H4 (cell line): ENCODE measurements at regions not wholly inside any gene's neighbourhood (a gene's known extent, or its start where the extent isn't known, plus 50 kb on each side); places are given as distances from the start of the nearest gene placed in this dataset.

Experiments used
- DNase-seq: peaks from one replicate; pipeline ENCODE4 v3.0.0-alpha.2; 2015; ENCODE audit warnings: low spot score

DNA sequence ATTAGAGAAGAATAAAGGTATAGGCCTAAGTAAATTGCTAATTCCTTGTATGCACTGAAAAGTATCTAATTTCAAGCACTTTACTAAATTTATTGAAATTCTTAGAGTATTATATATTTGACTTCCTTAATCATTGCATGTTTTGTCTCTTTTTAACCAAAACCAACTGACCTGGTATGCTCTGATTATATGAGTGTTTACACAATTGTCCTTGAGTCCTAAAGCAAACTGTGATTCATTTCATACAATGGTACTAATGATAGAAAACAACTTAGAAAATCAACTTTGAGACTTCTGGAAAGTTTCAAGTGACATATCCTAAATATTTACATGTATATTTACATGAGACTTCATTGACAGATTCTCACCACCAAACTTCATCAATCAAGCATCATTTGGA lies 1177.1 kb downstream of the ADGRL3 start:
- no peak for DNase-seq

- DNase-seq: no peak
Measured at GRCh38 chr4:62366939-62367338, 1166.8 kb downstream of the ADGRL3 start.

DNA sequence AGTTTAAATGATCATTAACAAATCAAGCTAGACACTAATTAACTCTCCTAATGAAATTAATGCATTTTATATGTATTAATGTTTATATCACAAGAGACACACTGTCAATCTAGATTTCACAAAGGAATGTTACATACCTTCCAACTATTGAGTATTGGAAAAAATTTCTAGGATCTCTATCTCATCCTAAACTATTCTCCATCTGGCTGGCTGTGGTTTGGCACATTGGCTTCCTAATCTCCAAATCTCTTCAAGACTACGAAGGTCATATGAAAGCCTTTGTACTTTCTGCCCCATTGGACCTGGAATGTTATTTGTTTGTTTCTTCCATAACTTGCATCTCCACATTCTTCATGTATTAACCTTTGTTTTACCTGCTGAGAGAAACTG lies 1160.0 kb downstream of the ADGRL3 start:
- DNase-seq: no peak

GRCh38 chr4:62359441-62360155 lies 1159.5 kb downstream of the ADGRL3 start:
- no peak for DNase-seq

GRCh38 chr4:62344915-62345314 lies 1144.8 kb downstream of the ADGRL3 start:
- DNase-seq: no peak

GRCh38 chr4:62344474-62344873 lies 1144.3 kb downstream of the ADGRL3 start:
- no peak for DNase-seq

GRCh38 chr4:62342346-62342745 lies 1142.2 kb downstream of the ADGRL3 start:
- DNase-seq: no peak

DNA sequence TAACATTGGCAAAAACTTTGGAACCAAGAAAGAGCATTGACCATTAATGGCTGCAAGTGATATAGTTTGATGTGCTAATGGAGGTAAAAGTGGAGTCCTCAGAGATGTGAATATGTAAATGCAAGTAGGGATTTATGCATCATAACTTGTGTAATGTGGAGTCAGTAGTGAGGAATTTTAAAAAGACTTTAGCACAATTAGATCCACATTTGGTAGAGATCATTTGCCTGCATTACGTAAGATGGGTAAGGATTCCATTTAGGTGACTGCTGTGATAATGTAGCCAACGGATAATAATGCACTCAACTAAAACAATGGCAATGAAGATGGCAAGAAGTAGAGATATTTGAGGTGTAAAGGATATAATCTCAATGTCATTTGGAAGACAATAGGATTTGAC lies 1128.4 kb downstream of the ADGRL3 start:
- no peak for DNase-seq

GRCh38 chr4:62327612-62328297 lies 1127.6 kb downstream of the ADGRL3 start:
- DNase-seq: no peak

GRCh38 chr4:62324215-62324614 lies 1124.1 kb downstream of the ADGRL3 start:
- no peak for DNase-seq

- DNase-seq: no peak
Measured at GRCh38 chr4:62320612-62321011, 1120.5 kb downstream of the ADGRL3 start.

DNA sequence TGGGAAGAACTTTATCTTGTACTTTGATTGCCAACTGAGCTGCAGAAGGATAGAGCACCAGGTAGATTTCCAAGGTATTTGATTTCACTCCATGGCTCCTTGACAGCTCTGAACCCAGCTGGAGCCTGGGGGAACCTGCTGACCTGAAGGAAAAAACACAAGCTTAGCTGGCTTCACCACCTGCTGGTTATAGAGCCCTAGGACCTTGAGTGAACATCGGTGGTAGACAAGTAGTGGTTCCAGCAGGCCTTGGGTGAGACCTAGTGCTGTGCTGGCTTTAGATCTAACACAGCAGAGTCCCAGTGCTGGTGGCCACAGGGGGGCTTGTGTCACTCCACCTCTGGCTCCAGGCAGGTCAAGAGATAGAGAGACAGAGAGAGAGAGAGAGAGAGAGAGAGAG lies 1102.6 kb downstream of the ADGRL3 start:
- DNase-seq: no peak

GRCh38 chr4:62301500-62301899 lies 1101.4 kb downstream of the ADGRL3 start:
- DNase-seq: no peak

- no peak for DNase-seq
Measured at GRCh38 chr4:62293551-62293950, 1093.4 kb downstream of the ADGRL3 start.

DNA sequence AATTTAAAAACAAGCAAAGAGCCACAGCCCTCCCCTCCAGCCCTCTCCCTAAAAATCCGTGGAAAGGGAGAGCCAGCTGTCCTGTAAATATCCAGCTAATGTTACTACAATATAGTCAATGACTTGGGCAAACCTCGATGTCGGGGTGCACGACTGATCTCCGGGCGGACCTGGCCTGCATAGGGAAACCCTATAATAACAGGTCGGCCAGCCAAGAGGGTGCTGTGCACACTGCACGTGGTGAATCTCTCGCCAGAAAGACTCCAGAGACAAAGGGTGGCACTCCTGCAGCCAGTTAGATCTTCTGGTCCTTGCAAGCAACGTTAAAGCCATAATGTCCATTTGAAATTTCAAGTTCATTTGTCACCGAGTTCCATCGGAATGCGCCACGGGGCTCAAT lies 1092.8 kb downstream of the ADGRL3 start:
- DNase-seq: no peak

GRCh38 chr4:62288808-62289541 lies 1088.8 kb downstream of the ADGRL3 start:
- DNase-seq: no peak

GRCh38 chr4:62285026-62285425 lies 1084.9 kb downstream of the ADGRL3 start:
- DNase-seq: no peak

DNA sequence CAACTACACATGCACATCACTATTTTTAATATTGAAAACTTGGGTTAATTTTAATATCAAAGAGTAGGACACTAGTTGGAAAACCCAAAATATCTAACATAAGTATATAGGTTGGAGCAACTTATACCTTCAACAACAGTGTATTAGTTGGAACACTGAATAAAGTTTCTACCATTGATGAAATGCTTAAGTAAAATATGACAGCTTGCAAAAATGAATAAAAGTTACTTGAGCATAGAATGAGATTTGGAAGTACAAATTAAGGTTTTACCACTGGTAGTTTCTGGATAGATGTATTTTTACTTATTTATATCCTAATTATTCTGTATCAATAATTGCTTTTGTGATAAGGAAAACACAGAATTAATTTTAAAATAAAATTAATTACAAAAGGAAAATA lies 1079.6 kb downstream of the ADGRL3 start:
- no peak for DNase-seq

DNA sequence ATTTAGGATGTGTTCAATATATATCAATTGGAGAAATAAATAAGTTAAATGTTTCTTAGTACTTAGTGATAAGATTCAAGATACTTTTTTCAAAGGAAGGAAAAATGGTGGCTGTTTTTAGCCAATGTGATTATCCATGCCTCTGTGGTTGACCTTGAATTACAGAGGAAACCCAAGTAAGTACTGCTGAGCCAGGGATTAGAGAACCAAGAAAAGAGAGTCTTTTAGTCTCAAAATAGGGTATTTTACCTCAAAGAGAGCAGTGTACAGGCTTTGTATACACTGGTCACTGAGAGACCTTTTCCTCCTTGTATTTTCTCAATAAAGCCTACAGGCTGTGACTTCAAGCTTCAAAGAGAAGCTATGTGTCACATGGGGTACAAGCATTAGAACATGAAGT lies 1075.3 kb downstream of the ADGRL3 start:
- DNase-seq: no peak

GRCh38 chr4:62274782-62275181 lies 1074.7 kb downstream of the ADGRL3 start:
- no peak for DNase-seq

DNA sequence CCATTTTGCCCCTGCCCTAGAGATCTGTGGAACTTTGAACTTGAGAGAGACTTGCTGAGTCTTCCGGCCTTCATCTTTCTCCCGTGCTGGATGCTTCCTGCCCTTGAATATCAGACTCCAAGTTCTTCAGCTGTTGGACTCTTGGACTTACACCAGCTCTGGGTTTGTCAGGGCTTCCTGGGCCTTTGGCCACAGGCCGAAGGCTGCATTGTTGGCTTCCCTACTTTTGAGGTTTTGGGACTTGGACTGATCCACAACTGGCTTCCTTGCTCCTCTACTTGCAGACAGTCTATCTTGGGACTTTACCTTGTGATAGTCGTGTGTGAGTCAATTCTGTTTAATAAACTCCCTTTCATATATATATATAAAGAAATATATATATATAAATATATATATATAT lies 1071.0 kb downstream of the ADGRL3 start:
- DNase-seq: no peak

- no peak for DNase-seq
Measured at GRCh38 chr4:62269918-62270317, 1069.8 kb downstream of the ADGRL3 start.

DNA sequence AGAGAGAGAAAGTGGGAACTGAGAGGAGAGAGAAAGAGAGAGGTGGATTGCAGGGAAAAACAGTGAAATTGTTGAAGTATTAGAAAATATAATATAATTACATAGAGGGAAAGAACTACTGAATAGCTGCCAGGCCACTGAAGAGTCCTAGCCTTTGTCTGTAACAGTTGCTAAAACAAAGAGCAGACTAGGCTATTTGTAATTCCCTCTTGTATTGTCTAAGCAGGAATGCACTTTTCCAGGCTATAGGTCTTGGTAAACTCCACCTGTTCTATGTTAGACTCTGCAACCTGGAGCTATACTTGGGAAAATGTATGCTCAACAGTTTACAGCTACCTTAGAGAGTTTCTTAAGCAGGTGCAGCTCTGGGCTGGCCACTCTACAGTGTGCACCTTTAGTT lies 1063.3 kb downstream of the ADGRL3 start:
- no peak for DNase-seq
